ENCODE measurements at regions not wholly inside any gene's neighbourhood (a gene's known extent, or its start where the extent isn't known, plus 50 kb on each side); places are given as distances from the start of the nearest gene placed in this dataset.

- Mint-ChIP-seq H3K36me3 (peaks cover 0 to 4% (median 0%) of the 10 kb centered on the region in 3 donors), H3K27ac (no peak overlapping the region)
These were observed 96.9 kb upstream of the TBX3 start for GRCh38 chr12:114780746-114781399.

GRCh38 chr12:114779647-114780046, 95.7 kb upstream of the TBX3 start:
- no peak overlapping the region for H3K4me3 Mint-ChIP-seq
- no peaks in the 10 kb centered on the region for H3K4me1 Mint-ChIP-seq
- H3K27me3 Mint-ChIP-seq (ENCODE audit: low read depth in 3 of 3): peaks cover 0 to 1% (median 0%) of the 10 kb centered on the region in 3 donors
- peaks cover 0 to 4% (median 0%) of the 10 kb centered on the region in 6 donors for H3K9me3 Mint-ChIP-seq
- peaks cover 0 to 4% (median 0%) of the 10 kb centered on the region in 3 donors for H3K36me3 Mint-ChIP-seq
- no peak overlapping the region for H3K27ac Mint-ChIP-seq
- DNase-seq: no peak

More at GRCh38 chr12:114780746-114781399, 96.9 kb upstream of the TBX3 start:
- H3K4me3 Mint-ChIP-seq: no peak overlapping the region
- peaks cover 0 to 2% (median under 1%) of the 10 kb centered on the region in 6 donors for H3K9me3 Mint-ChIP-seq
- DNase-seq: no peak
- peaks cover 0 to 1% (median 0%) of the 10 kb centered on the region in 3 donors for H3K27me3 Mint-ChIP-seq (ENCODE audit: low read depth in 3 of 3)
- no peaks in the 10 kb centered on the region for H3K4me1 Mint-ChIP-seq

GRCh38 chr12:114779186-114779585, 95.2 kb upstream of the TBX3 start:
- Mint-ChIP-seq H3K9me3 (peaks cover 0 to 7% (median 0%) of the 10 kb centered on the region in 6 donors), H3K27me3 (ENCODE audit: low read depth in 3 of 3) (peaks cover 0 to 1% (median under 1%) of the 10 kb centered on the region in 3 donors), H3K4me3 (no peak overlapping the region), H3K36me3 (peaks cover 0 to 4% (median 0%) of the 10 kb centered on the region in 3 donors), H3K4me1 (no peaks in the 10 kb centered on the region), H3K27ac (no peak overlapping the region)
- no peak for DNase-seq

DNA sequence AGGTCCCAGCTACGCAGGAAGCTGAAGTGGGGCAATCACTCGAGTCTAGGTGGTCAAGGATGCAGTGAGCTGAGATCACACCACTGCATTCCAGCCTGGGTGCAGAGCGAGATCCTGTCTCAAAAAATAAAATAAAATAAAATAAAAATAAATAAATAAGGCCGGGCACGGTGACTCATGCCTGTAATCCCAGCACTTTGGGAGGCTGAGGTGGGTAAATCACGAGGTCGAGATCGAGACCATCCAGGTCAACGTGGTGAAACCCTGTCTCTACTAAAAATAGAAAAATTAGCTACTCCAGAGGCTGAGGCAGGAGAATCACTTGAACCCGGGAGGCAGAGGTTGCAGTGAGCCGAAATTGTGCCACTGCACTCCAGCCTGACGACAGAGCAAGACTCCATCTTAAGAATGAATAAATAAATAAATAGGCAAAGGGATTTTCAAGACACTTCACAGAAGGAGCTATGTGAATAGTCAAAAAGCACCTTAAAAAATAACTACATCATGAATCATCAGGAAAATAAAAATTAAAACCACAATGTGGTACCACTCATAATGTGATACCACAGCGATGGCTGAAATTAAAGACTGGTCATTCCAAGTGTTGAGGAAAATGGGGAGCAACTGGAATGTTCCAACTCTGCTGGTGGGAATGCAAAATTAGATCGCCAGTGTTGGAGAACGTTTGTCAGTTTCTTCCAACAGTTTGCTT, 92.9 kb upstream of the TBX3 start:
- DNase-seq: no peak
- H3K4me1 Mint-ChIP-seq: no peaks in the 10 kb centered on the region
- peaks cover 0 to 7% (median 0%) of the 10 kb centered on the region in 6 donors for H3K9me3 Mint-ChIP-seq
- peaks cover 0 to 2% (median 1%) of the 10 kb centered on the region in 3 donors for H3K27me3 Mint-ChIP-seq (ENCODE audit: low read depth in 3 of 3)
- no peak overlapping the region for H3K27ac Mint-ChIP-seq
- no peak overlapping the region for H3K4me3 Mint-ChIP-seq
- peaks cover 0 to 4% (median 0%) of the 10 kb centered on the region in 3 donors for H3K36me3 Mint-ChIP-seq

DNA sequence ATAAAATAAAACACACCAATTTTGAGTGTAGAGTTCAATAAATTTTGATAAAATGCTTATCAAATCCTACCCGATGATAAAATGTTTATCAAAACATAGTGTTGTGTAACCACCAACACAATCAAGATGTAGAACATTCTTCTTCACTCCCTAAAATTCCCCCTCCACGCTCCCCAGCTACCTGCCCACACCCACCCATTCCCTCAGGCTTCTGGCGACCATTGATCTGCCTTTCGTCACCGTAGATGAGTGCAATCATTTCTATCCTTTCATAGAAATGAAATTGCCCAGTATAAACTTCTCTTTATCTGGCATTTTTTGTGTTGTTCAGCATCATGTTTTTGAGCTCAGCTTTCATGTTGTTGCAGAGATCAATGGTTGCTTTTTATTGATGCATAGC, 90.7 kb upstream of the TBX3 start:
- H3K4me1 Mint-ChIP-seq: no peaks in the 10 kb centered on the region
- H3K36me3 Mint-ChIP-seq: peaks cover 0 to 4% (median 0%) of the 10 kb centered on the region in 3 donors
- H3K27ac Mint-ChIP-seq: no peak overlapping the region
- no peak for DNase-seq
- peaks cover 0 to 2% (median 1%) of the 10 kb centered on the region in 3 donors for H3K27me3 Mint-ChIP-seq (ENCODE audit: low read depth in 3 of 3)
- H3K9me3 Mint-ChIP-seq: peaks cover 0 to 7% (median under 1%) of the 10 kb centered on the region in 6 donors
- no peak overlapping the region for H3K4me3 Mint-ChIP-seq

DNA sequence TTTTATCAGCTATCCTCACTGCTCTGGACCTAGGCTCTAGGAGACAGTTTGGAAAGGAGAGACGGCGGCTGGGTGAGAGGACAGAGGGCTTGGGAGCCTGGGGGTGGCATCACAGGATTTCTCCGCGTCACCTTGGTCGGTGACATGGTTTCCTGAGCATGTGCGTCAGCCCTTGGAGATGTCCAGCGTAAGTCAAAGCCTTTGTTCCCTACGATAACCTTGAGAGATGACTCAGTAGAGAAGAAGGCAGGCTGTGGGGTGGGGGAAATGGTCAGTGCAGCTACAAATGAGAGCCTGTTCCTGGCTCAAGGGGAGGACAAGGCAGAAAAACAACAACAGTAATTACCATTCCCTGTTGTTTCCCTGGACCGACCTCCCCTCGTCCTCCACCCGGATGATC, 90.2 kb upstream of the TBX3 start:
- H3K27me3 Mint-ChIP-seq (ENCODE audit: low read depth in 3 of 3): peaks cover 0 to 2% (median 0%) of the 10 kb centered on the region in 3 donors
- DNase-seq: no peak
- peaks cover 0 to 7% (median under 1%) of the 10 kb centered on the region in 6 donors for H3K9me3 Mint-ChIP-seq
- H3K27ac Mint-ChIP-seq: no peak overlapping the region
- H3K36me3 Mint-ChIP-seq: peaks cover 0 to 4% (median 0%) of the 10 kb centered on the region in 3 donors
- H3K4me1 Mint-ChIP-seq: no peaks in the 10 kb centered on the region
- H3K4me3 Mint-ChIP-seq: no peak overlapping the region

- Mint-ChIP-seq H3K4me1 (no peaks in the 10 kb centered on the region), H3K9me3 (peaks cover 0 to 7% (median 0%) of the 10 kb centered on the region in 6 donors), H3K27me3 (ENCODE audit: low read depth in 3 of 3) (peaks cover 0 to 2% (median 0%) of the 10 kb centered on the region in 3 donors), H3K36me3 (no peaks in the 10 kb centered on the region), H3K27ac (no peak overlapping the region), H3K4me3 (no peak overlapping the region)
- DNase-seq: no peak
These were observed 86.3 kb upstream of the TBX3 start for GRCh38 chr12:114770323-114770722.

- peaks cover 0 to 2% (median 0%) of the 10 kb centered on the region in 3 donors for H3K27me3 Mint-ChIP-seq (ENCODE audit: low read depth in 3 of 3)
- no peak overlapping the region for H3K4me3 Mint-ChIP-seq
- no peak for DNase-seq
- H3K9me3 Mint-ChIP-seq: peaks cover 0 to 3% (median 0%) of the 10 kb centered on the region in 6 donors
- no peak overlapping the region for H3K27ac Mint-ChIP-seq
- H3K4me1 Mint-ChIP-seq: no peaks in the 10 kb centered on the region
- H3K36me3 Mint-ChIP-seq: no peaks in the 10 kb centered on the region
These were observed 85.7 kb upstream of the TBX3 start for GRCh38 chr12:114769634-114770033.

DNA sequence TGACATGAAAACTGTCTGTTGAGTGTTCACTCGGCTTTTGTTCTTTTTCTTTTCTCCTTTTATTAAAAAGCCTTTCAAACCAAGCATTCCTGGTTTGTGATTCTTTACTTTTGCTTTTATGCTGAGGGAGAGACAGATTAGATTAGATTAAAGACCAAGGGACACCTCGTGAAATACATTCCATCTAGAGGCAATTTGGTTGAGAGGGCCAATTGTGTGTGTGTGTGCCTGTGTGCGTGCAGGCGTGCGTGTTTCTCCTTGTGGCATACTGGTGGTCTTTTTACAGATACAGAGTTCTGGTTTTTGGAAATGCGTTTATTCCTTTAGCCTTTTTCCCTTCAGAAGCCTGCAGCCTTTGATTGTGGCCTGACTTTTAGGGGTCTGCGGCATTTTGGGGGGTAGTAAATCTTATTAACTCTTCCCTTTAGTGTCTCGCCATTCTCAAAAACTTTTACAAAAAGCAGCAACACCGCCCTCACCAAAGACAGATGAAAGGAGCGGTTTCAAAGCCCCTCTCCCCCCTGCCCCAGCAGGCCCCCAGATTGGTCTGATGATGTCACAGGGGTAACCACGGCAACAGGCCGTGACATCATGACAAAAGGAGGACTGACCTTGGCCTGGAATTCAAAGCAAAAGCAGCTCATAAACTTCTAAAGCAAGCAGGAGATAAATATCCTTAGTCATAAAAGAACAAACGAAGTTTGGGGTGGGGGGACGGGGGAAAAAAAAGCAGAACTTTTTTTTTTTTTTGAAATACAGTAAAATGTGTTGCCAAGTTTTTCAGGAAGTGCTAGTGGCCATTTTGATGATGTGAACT, 84.1 kb upstream of the TBX3 start:
- H3K27me3 Mint-ChIP-seq (ENCODE audit: low read depth in 3 of 3): no peaks in the 10 kb centered on the region
- H3K36me3 Mint-ChIP-seq: no peaks in the 10 kb centered on the region
- H3K27ac Mint-ChIP-seq: no peak overlapping the region
- peaks cover 0 to 3% (median 0%) of the 10 kb centered on the region in 6 donors for H3K9me3 Mint-ChIP-seq
- no peaks in the 10 kb centered on the region for H3K4me1 Mint-ChIP-seq
- H3K4me3 Mint-ChIP-seq: no peak overlapping the region
- DNase-seq: no peak

GRCh38 chr12:114767084-114767760, 83.2 kb upstream of the TBX3 start:
- H3K27ac Mint-ChIP-seq: no peak overlapping the region
- no peaks in the 10 kb centered on the region for H3K27me3 Mint-ChIP-seq (ENCODE audit: low read depth in 3 of 3)
- peaks cover 0 to 3% (median 1%) of the 10 kb centered on the region in 6 donors for H3K9me3 Mint-ChIP-seq
- no peaks in the 10 kb centered on the region for H3K36me3 Mint-ChIP-seq
- no peaks in the 10 kb centered on the region for H3K4me1 Mint-ChIP-seq
- no peak for DNase-seq
- H3K4me3 Mint-ChIP-seq: no peak overlapping the region

DNA sequence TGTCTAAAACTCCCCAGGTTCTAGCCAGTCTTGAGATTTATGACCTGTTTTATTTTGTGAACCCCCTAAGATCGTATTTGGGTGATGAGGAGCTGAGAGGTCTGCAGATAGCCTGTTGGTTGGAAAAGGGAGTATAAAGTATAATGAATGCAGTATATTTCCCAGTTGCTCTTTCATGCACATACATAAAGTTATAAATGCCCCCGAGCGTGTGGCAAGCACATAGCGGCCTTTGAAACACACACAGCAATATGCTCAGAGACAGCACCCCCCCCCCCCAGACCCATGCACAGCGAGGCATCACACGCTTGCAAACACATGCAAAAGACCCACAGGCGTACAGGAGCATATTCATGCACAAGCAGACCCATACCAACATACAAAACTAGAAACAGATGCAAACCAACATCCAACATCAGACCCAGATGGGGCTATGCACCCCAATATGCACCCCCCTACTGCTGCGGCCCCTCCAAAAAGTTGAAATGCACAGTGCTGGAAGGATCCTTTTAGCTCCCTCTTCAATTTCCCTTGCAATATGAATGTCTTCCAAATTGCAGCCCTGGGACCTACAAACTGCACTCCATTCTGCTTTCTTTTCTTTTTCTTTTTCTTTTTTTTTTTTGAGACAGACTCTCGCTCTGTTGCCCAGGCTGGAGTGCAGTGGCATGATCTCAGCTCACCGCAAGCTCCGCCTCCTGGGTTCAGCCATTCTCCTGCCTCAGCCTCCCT, 82.2 kb upstream of the TBX3 start:
- Mint-ChIP-seq H3K27ac (no peak overlapping the region), H3K27me3 (ENCODE audit: low read depth in 3 of 3) (no peaks in the 10 kb centered on the region), H3K4me3 (no peak overlapping the region), H3K9me3 (peaks cover 0 to 5% (median 1%) of the 10 kb centered on the region in 6 donors), H3K4me1 (no peaks in the 10 kb centered on the region), H3K36me3 (no peaks in the 10 kb centered on the region)
- DNase-seq: no peak

GRCh38 chr12:114764510-114764909, 80.5 kb upstream of the TBX3 start:
- Mint-ChIP-seq H3K27ac (no peak overlapping the region), H3K4me1 (no peaks in the 10 kb centered on the region), H3K4me3 (no peak overlapping the region), H3K36me3 (no peaks in the 10 kb centered on the region), H3K27me3 (ENCODE audit: low read depth in 3 of 3) (no peaks in the 10 kb centered on the region), H3K9me3 (peaks cover 0 to 5% (median 0%) of the 10 kb centered on the region in 6 donors)
- no peak for DNase-seq
